K562 (cell line): ENCODE measurements at regions not wholly inside any gene's neighbourhood (a gene's known extent, or its start where the extent isn't known, plus 50 kb on each side); places are given as distances from the start of the nearest gene placed in this dataset.

ENCODE experiments used
- ATAC-seq: fragments of 200-7000 bp; cut with Tn5 transposase; 3 replicates; pipeline ENCODE4 v1.9.1; 2020; ENCODE audit warnings: moderate library complexity
- BruUV-seq: library from RNA; stranded (reverse); fragments of 400-500 nt; replicated peaks from 2 replicates; lab custom pipeline; 2021; lab: Mats Ljungman, UMichigan
- CTCF ChIA-PET: fragments of 300-600 bp; formaldehyde crosslinking; extraction: SDS; loops from one replicate; lab custom pipeline; 2021; ENCODE audit warnings: low intra/inter-chr PET ratio; lab: Yijun Ruan, JAX
- POLR2A ChIA-PET: fragments of 300-600, 350-650 bp; sonication (Branson Sonifier 250); formaldehyde crosslinking; extraction: SDS; loops from one replicate; lab custom pipeline; 2021; ENCODE audit warnings: antibody characterized with exemption, inconsistent platforms; lab: Yijun Ruan, JAX
- DNase-seq, 4 experiments: peaks; one replicate each; pipeline versions ENCODE4 v3.0.0 to v3.0.0-alpha.2; 2011 to 2018; ENCODE audit warnings: low spot score in 3 of 4, mixed read lengths in 3 of 4; ENCODE audit errors: extremely low read depth in 1 of 4
- FAIRE-seq: peaks from 2 replicates; lab custom pipeline; 2011; peaks lifted over from hg19 to GRCh38; lab: Jason Lieb, UNC
- H2AFZ ChIP-seq: 2 replicates; pipeline ENCODE4 v1.6.0; 2011; ENCODE audit warnings: low read depth, low read length, control low read depth, inconsistent platforms
- H3K27ac ChIP-seq: fragments of 200-600 bp; 3 replicates; pipeline ENCODE4 v1.8.0; 2011; ENCODE audit warnings: low read depth, mild to moderate bottlenecking, control low read depth, inconsistent platforms, low read length, moderate library complexity, mixed read lengths; ENCODE audit errors: extremely low read depth
- H3K27me3 ChIP-seq, 2 experiments: fragments of 300-600 bp in 1 of 2; 2 replicates in 1 of 2; 3 replicates in 1 of 2; pipeline versions ENCODE4 v1.6.0 to v1.8.0; 2011; ENCODE audit warnings: inconsistent platforms in 2 of 2, low read length in 2 of 2, mild to moderate bottlenecking in 1 of 2, mixed read lengths in 1 of 2, moderate library complexity in 1 of 2; ENCODE audit not compliant: control insufficient read depth in 2 of 2, insufficient read depth in 2 of 2
- H3K36me3 ChIP-seq: fragments of 300-600 bp; 3 replicates; pipeline ENCODE4 v1.8.0; 2011; ENCODE audit warnings: mild to moderate bottlenecking, low read length, inconsistent platforms; ENCODE audit not compliant: control insufficient read depth, insufficient read depth
- H3K4me1 ChIP-seq, 2 experiments: fragments of 200-600 bp in 1 of 2; replicated peaks in 1 of 2; 2 replicates in 1 of 2; 3 replicates in 1 of 2; pipeline versions ENCODE4 v1.5.1 to v1.8.0; 2011; ENCODE audit warnings: inconsistent platforms in 2 of 2, low read length in 2 of 2, mild to moderate bottlenecking in 1 of 2, mixed read lengths in 1 of 2, moderate library complexity in 1 of 2; ENCODE audit not compliant: control insufficient read depth in 2 of 2, insufficient read depth in 2 of 2
- H3K4me2 ChIP-seq: 2 replicates; pipeline ENCODE4 v1.6.1; 2011; ENCODE audit warnings: low read length, control low read depth, inconsistent platforms, mixed read lengths; ENCODE audit not compliant: insufficient read depth
- H3K4me3 ChIP-seq: fragments of 200-600 bp; sonication (generic), shearing (Covaris generic); 2 replicates; pipeline ENCODE4 v1.5.1; 2016; ENCODE audit warnings: control low read depth, inconsistent platforms
- H3K79me2 ChIP-seq: fragments of 200-600 bp; 3 replicates; pipeline ENCODE4 v1.8.0; 2011; ENCODE audit warnings: low read length, inconsistent platforms; ENCODE audit not compliant: control insufficient read depth, insufficient read depth
- H3K9ac ChIP-seq, 2 experiments: 2 replicates each; pipeline versions ENCODE4 v1.6.0 to v1.6.1; 2011; ENCODE audit warnings: low read depth in 2 of 2, low read length in 2 of 2, control low read depth in 1 of 2, inconsistent platforms in 1 of 2, mild to moderate bottlenecking in 1 of 2, mixed read lengths in 1 of 2; ENCODE audit not compliant: insufficient read depth in 1 of 2
- H3K9me1 ChIP-seq: one replicate; pipeline ENCODE4 v1.6.0; 2011; ENCODE audit warnings: inconsistent platforms, mild to moderate bottlenecking, low read length, moderate library complexity; ENCODE audit not compliant: control insufficient read depth, insufficient read depth
- H3K9me3 ChIP-seq: replicated peaks from 2 replicates; pipeline ENCODE4 v1.5.1; 2011; ENCODE audit warnings: low read depth, low read length, inconsistent platforms; ENCODE audit not compliant: control insufficient read depth, insufficient read depth
- H4K20me1 ChIP-seq: replicated peaks from 2 replicates; pipeline ENCODE4 v1.6.1; 2011; ENCODE audit warnings: low read length, inconsistent platforms, mixed read lengths; ENCODE audit not compliant: control insufficient read depth, insufficient read depth
- ADNP ChIP-seq: fragments of 200-800 bp; sonication (Bioruptor generic); IDR thresholded peaks from 2 replicates; pipeline ENCODE4 v1.6.1; 2016; ENCODE audit warnings: missing genetic modification characterization, missing compliant biosample characterization
- EHMT2 ChIP-seq: fragments of 450-650 bp; IDR thresholded peaks from 2 replicates; pipeline ENCODE4 v1.6.1; 2018; ENCODE audit warnings: antibody characterized with exemption
- ELF2 ChIP-seq: fragments of 250-450 bp; sonication (Bioruptor Pico); IDR thresholded peaks from 2 replicates; pipeline ENCODE4 v1.5.0; 2021; ENCODE audit warnings: mild to moderate bottlenecking
- FOXJ3 ChIP-seq: sonication (generic); formaldehyde crosslinking; IDR thresholded peaks from 2 replicates; pipeline ENCODE4 v1.4.0; 2020; ENCODE audit warnings: mild to moderate bottlenecking, missing genetic modification reagents
- MEF2D ChIP-seq: conservative IDR thresholded peaks from 2 replicates; pipeline ENCODE4 v1.6.1; 2016; ENCODE audit warnings: low read depth, missing genetic modification characterization, missing compliant biosample characterization
- SIRT6 ChIP-seq: IDR thresholded peaks from one replicate; pipeline ENCODE4 v1.6.1; 2012; ENCODE audit warnings: low read depth, mild to moderate bottlenecking, control low read depth, inconsistent platforms, low read length, moderate library complexity
- TCF7L2 ChIP-seq: fragments of 150-350 bp; IDR thresholded peaks from 2 replicates; pipeline ENCODE4 v1.6.1; 2016; ENCODE audit warnings: low read depth, mild to moderate bottlenecking, low read length, moderate library complexity
- TFAM ChIP-seq: fragments of 250-450 bp; sonication (Bioruptor Pico); conservative IDR thresholded peaks from 2 replicates; pipeline ENCODE4 v1.5.0; 2021; ENCODE audit warnings: mild to moderate bottlenecking, moderate library complexity
- TOE1 ChIP-seq, 2 experiments: fragments of 450-650 bp in 1 of 2; sonication (generic) in 1 of 2; formaldehyde crosslinking in 1 of 2; IDR thresholded peaks; 2 replicates each; pipeline versions ENCODE4 v1.7.1 to v1.8.0; 2016 to 2022; ENCODE audit warnings: borderline replicate concordance in 2 of 2, mild to moderate bottlenecking in 2 of 2, antibody characterized with exemption in 1 of 2, inconsistent platforms in 1 of 2, low read depth in 1 of 2, missing genetic modification reagents in 1 of 2, moderate library complexity in 1 of 2
- ZNF143 ChIP-seq: sonication (generic); formaldehyde crosslinking; IDR thresholded peaks from 2 replicates; pipeline ENCODE4 v1.9.0; 2022; ENCODE audit warnings: mild to moderate bottlenecking, missing genetic modification reagents
- ZNF668 ChIP-seq: fragments of 250-450 bp; sonication (Bioruptor Pico); IDR thresholded peaks from 2 replicates; pipeline ENCODE4 v1.8.0; 2022; ENCODE audit warnings: mild to moderate bottlenecking, inconsistent platforms
- ZNF695 ChIP-seq: fragments of 450-650 bp; formaldehyde crosslinking; IDR thresholded peaks from 2 replicates; pipeline ENCODE4 v1.4.0; 2020; ENCODE audit warnings: mild to moderate bottlenecking, moderate library complexity
- WGBS: fragments of 100-300 bp; shearing (Covaris generic); methylation state at CpG from one replicate; pipeline ENCODE4 v1.1.6; 2016; ENCODE audit warnings: low coverage, mixed read lengths; ENCODE audit not compliant: insufficient coverage; ENCODE audit errors: missing lambda C conversion rate; 5-methylcytosine and 5-hydroxymethylcytosine counted together
- in situ Hi-C: fragments of 300-500 bp; cut with MboI; formaldehyde crosslinking; loops from 4 replicates; pipeline ENCODE4 v1.15.0; 2018; ENCODE audit warnings: inconsistent platforms, mixed read lengths
- intact Hi-C: fragments of 100-400 bp; cut with micrococcal nuclease; formaldehyde crosslinking; loops from 2 replicates; pipeline ENCODE4 v1.14.2; 2022
- TF ChIP-seq, protein P1 (sequence below): fragments of 450-650 bp; IDR thresholded peaks from 2 replicates; pipeline ENCODE4 v1.6.1; 2016
- TF ChIP-seq, protein P2 (sequence below), 2 experiments: fragments of 450-650 bp in 1 of 2; sonication (generic) in 1 of 2; formaldehyde crosslinking in 1 of 2; IDR thresholded peaks; 2 replicates each; pipeline versions ENCODE4 v1.7.1 to v1.9.0; 2016 to 2022; ENCODE audit warnings: inconsistent platforms in 1 of 2, mild to moderate bottlenecking in 1 of 2, missing genetic modification reagents in 1 of 2

DNA sequence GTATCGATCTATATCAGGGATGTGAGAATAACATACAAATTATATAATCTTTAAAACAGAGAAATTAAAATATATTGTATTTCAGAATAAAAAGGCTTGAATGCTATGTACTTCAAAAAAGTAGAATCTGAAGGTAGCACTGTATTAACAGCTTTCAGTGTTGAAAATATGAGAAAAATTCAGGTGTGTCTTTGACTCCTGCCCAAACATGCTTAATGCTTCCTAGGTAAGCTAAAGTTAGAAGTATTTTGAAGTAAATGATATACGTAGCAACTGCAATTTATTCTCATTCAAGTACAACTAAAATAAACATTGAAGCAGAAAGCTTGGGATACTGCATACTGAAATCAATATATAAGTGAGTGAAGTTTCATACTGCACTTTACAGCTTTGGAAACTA is 1082.0 kb upstream of the ACVR2A start:
- 0% methylated on average over 2 of the region's 2 CpGs for WGBS
- intact Hi-C loops = no loop called here
- ATAC-seq = no peak

More for the DNA sequence above, 1082.0 kb upstream of the ACVR2A start:
- BruUV-seq = no TSS peak
- no peaks in the 10 kb centered on the region for H3K36me3 ChIP-seq
- no peak overlapping the region for H2AFZ ChIP-seq
- FAIRE-seq (no peak), DNase-seq (no peak)
- H3K9me3 ChIP-seq = no peaks in the 10 kb centered on the region
- no peak overlapping the region for H3K27ac ChIP-seq
- H3K9me1 ChIP-seq = no peaks in the 10 kb centered on the region
- no peaks in the 10 kb centered on the region for H4K20me1 ChIP-seq
- CTCF ChIA-PET = no interaction called here
- H3K79me2 ChIP-seq = no peaks in the 10 kb centered on the region
- H3K27me3 ChIP-seq = no peaks in the 10 kb centered on the region
- in situ Hi-C loops = no loop called here
- POLR2A ChIA-PET = no interaction called here
- H3K4me2 ChIP-seq = no peak overlapping the region
- no peak overlapping the region for H3K9ac ChIP-seq
- no peak for TF ChIP-seq TOE1 (IDR thresholded peaks at IDR 0.05; ENCODE audit: borderline replicate concordance)
- no peak for TF ChIP-seq TOE1 (CRISPR knock-in tag; IDR thresholded peaks at IDR 0.05; ENCODE audit: borderline replicate concordance, low read depth)
- TF ChIP-seq ZNF668 (CRISPR knock-in tag) = no peak
- no peak for TF ChIP-seq SIRT6
- no peak for TF ChIP-seq TCF7L2
- TF ChIP-seq MEF2D (tag) = no peak
- TF ChIP-seq ZNF143 (CRISPR knock-in tag) = no peak
- TF ChIP-seq, protein P1, sequence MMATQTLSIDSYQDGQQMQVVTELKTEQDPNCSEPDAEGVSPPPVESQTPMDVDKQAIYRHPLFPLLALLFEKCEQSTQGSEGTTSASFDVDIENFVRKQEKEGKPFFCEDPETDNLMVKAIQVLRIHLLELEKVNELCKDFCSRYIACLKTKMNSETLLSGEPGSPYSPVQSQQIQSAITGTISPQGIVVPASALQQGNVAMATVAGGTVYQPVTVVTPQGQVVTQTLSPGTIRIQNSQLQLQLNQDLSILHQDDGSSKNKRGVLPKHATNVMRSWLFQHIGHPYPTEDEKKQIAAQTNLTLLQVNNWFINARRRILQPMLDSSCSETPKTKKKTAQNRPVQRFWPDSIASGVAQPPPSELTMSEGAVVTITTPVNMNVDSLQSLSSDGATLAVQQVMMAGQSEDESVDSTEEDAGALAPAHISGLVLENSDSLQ = no peak
- no peak for TF ChIP-seq ADNP (tag)
- no peak for TF ChIP-seq TFAM
- TF ChIP-seq ELF2 = no peak
- TF ChIP-seq ZNF695 = no peak
- TF ChIP-seq FOXJ3 = no peak
- TF ChIP-seq EHMT2 = no peak
- TF ChIP-seq, protein P2, sequence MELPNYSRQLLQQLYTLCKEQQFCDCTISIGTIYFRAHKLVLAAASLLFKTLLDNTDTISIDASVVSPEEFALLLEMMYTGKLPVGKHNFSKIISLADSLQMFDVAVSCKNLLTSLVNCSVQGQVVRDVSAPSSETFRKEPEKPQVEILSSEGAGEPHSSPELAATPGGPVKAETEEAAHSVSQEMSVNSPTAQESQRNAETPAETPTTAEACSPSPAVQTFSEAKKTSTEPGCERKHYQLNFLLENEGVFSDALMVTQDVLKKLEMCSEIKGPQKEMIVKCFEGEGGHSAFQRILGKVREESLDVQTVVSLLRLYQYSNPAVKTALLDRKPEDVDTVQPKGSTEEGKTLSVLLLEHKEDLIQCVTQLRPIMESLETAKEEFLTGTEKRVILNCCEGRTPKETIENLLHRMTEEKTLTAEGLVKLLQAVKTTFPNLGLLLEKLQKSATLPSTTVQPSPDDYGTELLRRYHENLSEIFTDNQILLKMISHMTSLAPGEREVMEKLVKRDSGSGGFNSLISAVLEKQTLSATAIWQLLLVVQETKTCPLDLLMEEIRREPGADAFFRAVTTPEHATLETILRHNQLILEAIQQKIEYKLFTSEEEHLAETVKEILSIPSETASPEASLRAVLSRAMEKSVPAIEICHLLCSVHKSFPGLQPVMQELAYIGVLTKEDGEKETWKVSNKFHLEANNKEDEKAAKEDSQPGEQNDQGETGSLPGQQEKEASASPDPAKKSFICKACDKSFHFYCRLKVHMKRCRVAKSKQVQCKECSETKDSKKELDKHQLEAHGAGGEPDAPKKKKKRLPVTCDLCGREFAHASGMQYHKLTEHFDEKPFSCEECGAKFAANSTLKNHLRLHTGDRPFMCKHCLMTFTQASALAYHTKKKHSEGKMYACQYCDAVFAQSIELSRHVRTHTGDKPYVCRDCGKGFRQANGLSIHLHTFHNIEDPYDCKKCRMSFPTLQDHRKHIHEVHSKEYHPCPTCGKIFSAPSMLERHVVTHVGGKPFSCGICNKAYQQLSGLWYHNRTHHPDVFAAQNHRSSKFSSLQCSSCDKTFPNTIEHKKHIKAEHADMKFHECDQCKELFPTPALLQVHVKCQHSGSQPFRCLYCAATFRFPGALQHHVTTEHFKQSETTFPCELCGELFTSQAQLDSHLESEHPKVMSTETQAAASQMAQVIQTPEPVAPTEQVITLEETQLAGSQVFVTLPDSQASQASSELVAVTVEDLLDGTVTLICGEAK (IDR thresholded peaks at IDR 0.05) = no peak
- TF ChIP-seq, protein P2 (CRISPR knock-in tag; IDR thresholded peaks at IDR 0.05) = no peak
- TF ChIP-seq, all 486 proteins: peak for 0
- H3K4me1 ChIP-seq = no peaks in the 10 kb centered on the region
- no peak overlapping the region for H3K4me3 ChIP-seq
